HG03280 (cell line): ENCODE measurements at regions not wholly inside any gene's neighbourhood (a gene's known extent, or its start where the extent isn't known, plus 50 kb on each side); places are given as distances from the start of the nearest gene placed in this dataset.
"Not testable (repeated sequence)": the region's sequence is repeated elsewhere in the genome, so short reads cannot be mapped to it uniquely, and the experiment has no call there.

Experiments
- ATAC-seq: cut with Tn5 transposase; IDR thresholded peaks from one replicate; pipeline ENCODE4 v1.9.1; 2021; ENCODE audit warnings: mild to moderate bottlenecking, moderate library complexity; ENCODE audit not compliant: unreplicated experiment

DNA sequence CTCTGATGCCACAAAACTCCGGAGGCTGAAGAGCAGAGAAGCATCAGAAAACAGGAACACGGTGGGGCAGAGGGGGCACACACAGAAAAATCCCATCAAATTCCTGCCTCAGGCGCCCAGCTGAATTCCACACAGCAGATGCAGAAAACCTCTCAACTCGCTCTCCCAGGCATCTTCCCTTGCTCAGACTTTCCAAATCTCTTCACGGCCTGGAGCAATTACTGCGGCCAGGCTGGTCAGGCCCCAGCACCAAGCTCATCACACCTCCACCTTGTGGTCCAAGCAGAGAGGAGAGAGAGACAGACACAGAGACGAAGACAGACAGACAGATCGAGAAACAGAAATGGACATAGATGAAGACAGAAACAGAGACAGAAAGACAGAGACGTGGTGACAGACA, 89.0 kb downstream of the NCOR2 start:
- no peak for ATAC-seq

DNA sequence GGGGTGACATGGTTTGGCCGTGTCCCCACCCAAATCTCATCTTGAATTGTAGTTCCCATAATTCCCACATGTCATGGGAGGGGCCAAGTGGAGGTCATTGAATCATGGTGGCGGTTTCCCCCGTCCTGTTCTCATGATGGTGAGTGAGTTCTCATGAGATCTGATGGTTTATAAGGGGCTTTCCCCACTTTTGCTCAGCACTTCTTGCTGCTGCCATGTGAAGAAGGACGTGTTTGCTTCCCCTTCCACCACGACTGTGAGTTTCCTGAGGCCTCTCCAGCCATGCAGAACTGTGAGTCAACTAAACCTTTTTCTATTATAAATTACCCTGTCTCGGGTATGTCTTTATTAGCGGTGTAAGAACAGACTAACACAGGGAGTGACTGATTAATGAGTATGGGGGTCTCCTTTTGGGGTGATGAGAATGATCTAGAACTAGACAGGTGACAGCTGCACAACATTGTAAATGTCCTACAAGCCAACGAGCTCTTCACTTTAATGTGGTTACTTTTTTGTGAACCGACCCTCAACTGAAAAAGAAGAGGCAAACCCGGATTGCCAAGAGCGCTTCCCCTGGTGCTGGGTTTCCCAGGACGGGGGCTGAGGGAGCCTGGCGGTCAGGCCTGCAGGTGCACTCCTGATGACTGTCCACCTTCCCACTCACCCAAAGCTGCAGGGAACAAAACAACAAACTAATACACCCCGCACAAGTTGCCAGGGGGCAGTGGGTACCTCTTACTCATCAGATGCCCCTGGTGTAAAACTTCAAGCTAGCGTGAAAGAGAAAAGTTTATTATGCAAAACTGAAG, 90.1 kb downstream of the NCOR2 start:
- no peak for ATAC-seq

DNA sequence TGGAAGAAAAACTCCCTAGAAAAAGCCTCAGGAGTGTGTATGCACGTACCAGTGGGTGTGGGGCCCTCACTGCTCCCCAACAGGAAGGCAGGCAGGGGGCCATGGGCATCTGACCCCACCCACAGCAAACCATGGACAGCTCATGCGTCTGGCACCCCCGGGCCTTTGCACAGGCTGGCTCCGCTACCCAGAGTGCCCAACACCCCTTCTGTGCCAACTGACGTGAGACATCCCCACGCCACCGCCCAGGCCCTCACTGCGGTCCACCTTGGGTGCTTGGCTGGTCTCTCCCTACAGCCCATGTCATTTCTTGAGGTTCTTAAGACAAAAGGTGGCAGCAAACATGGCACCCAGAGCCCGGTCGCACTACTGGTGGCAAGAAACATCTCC, 91.4 kb downstream of the NCOR2 start:
- ATAC-seq: no peak

DNA sequence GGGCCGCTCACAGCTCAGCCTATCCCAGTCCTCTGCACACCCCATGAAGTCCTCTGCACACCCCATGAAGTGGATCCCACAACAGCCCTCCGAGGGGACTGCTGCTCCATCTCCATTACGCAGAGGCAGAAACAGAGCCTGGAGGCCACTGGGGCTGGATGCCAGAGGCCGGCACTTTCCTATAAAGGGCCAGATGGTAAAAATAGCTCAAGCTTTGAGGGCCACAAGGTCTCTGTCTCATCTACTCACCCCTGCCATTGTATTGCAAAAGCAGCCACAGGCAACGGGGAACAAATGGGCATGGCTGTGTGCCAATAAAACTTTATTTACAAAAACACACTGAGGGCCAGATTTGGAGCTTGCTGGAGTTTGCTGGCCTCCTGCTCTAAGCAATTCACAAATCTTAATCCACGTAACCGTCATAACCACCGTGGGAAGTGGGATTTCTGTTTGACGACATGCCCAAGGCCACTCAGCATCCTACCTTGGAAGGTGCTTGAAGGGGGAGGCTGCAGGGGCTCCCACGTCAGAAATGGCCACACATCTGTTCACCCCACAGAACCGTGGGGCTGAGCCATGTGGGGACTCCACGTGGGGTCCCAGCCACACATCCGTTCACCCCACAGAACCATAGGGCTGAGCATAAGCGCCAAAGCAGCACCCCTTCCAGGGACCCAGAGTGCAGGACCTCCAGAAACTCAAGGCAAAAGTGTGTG, 92.0 kb downstream of the NCOR2 start:
- no peak for ATAC-seq

DNA sequence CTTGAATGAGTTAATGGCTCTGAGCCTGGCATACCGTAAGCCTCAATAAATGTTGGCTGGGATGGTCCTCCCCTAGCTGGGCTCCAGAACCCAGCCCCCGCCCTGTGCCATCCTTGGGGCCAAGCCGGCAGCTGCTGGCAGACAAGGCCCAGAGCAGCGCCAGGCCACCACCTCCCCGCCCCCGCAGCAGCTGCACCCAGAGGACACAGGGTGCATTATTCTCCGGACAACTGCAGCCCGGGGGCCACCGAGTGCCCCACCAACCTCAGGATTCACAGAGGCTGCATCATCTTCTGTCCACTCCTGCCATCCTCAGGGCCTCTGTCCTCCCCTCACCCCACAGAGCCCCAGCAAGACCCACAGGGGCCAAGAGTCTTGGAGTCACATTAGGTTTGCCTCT, 92.7 kb downstream of the NCOR2 start:
- ATAC-seq: no peak

DNA sequence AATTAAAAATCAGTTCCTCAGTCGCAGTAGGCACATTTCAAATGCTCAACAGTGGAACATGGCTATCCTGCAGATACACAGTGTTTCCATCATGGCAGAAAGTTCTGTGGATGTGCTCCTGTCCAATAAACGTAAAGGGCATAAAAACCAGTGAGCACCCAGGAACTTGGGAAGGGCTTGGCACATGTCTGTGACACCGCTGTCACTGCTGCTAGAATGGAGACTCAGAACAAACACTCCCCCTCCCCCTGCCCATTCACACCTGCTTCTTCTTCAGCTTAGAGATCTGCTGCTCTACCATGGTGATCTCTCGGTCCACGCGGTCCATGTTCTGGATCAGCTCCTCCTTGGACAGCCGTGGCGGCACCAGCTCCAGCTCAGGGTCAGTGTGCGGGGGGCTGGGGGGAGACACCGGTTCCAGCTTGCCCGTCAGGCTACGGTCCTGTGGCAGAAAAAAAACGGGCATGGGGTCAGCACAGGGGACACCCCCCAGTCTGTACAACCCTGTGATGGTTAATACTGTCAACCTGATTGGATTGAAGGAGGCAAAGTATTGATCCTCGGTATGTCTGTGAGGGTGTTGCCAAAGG, 94.6 kb downstream of the NCOR2 start:
- ATAC-seq: no peak

DNA sequence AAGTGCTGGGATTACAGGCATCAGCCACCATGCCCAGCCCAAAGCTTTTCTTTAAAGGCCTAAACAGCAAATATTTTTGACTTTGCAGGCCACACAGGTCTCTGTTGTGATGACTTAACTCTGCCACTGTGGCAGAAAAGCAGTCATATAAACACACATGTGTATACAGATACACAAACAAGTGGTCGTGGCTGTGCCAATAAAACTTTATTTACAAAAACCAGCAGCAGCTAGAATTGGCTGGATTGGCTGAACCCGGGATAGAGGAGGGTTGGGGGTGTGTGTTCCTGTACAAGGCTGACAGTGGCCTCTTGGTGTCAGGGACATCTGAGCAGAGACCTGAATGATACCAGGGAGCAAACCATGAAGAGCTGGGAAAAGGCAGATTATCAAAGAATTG, 95.6 kb downstream of the NCOR2 start:
- ATAC-seq: no peak

DNA sequence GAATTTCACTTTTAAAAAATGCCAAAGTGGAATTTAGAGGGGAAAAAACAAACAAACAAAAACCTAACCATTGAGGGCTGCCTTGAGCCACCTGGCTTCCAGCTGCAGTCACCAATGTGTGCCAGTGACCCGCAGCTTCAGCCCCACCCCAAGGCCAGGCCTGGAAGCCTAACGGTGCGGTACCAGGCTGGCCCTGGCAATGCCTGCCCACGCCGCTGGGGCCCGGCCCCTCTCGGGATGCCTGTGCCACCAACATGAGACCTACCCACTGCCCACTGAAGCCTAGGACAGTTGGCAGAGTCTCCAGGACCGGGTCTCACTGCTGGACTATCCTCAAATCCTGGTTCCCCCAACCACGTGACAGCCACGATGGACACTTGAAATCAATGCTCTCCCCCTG, 96.6 kb downstream of the NCOR2 start:
- ATAC-seq: no peak

DNA sequence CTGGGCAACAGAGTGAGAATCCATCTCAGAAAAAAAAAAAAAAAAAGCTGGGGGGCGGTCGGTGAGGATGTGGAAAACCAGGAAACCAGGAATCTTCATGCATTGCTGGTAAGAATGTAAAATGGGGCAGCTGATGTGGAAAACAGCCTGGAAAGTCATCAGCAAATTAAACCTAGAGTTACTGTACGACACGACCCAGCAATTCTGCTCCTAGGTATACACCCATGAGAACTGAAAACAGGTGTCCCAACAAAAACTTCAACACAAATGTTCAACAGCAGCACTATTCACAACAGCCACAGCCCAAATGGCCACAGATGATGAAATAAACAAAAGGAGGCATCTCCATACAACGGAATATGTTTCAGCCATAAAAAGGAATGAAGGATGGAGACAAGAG, 97.3 kb downstream of the NCOR2 start:
- ATAC-seq: no peak

DNA sequence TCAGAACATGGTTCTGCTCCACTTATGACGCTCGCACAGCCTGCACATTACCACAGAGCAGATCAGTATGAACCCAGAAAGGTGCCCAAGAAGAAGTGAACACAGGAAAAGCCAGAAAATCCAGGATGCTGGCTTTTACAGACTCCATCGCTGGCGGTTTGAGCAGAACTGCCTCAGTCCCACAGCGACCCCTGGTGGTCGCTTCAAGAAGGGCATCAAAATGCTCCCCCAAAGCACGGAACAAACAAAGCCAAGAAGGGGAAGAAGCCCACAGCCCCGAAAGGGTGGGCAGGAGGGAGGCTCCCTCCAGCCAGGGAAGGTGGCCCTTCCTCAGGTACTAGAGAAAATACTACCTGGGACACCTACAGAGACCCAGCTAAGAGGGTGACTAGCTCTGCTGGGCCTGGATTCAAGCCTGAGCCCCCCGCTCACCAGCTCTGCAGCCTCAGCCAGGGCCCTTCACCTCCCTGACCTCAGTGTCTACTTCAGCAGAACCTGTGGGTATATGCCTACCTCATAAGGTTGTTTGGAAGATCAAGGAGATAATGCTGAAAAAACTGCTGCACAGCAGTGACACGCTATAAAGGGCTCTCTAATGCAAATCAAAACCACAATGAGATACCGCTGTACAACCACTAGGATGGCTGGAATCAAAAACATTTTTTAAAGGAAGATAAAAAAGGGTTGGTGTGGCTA, 98.1 kb downstream of the NCOR2 start:
- ATAC-seq: no peak

DNA sequence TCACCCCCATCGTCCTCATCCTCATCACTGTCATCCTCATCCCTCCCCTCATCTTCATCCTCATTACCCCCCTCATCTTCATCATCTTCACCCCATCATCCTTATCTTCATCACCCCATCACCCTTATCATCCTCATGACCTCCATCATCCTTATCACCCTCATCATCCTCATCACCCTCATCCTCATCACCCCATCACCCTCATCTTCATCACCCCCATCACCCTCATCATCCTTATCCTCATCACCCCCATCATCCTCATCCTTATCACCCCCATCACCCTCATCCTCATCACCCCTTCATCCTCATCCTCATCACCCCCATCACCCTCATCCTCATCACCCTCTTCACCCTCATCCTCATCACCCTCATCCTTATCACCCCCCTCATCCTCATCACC, 99.9 kb downstream of the NCOR2 start:
- not testable (repeated sequence) for ATAC-seq

DNA sequence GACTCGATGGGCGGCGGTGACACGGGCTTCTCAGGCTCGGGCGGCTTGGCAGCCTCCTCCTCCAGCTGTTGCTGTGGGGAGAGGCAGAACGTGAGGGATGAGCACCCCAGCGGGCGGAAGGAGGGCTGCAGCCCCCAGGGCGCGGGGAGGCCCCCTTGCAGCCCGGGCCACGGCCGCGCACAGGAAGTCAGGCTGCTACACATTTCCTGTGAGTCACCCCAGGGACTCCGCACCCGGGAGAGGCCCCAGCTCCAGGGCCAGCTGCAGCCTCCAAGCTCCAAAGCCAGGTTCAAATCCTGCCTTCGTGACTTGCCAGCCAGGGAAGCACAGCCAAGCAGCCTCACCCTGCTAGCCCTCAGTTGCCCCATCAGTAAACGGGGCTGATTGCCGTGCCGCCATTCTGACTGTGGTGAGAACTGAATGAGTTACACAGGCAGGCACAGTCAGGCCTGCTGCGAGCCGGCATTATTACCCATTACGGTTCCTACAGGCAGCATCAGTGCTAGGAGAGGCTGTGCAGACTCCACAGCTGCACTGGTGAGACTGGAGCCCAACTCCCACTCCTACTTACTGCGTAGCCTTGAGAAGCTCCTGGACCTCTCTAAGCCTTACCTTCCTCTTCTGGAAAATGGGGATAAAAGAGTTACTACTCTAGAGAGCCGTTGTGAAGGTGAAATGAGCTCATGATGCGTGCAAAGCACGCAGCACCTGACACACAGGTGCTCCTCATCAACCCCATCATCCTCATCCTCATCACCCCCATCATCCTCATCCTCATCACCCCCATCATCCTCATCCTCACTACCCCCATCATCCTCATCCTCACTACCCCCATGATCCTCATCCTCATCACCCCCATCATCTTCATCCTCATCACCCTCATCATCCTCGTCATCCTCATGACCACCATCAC, 100.9 kb downstream of the NCOR2 start:
- peak; percentile 94 for ATAC-seq

DNA sequence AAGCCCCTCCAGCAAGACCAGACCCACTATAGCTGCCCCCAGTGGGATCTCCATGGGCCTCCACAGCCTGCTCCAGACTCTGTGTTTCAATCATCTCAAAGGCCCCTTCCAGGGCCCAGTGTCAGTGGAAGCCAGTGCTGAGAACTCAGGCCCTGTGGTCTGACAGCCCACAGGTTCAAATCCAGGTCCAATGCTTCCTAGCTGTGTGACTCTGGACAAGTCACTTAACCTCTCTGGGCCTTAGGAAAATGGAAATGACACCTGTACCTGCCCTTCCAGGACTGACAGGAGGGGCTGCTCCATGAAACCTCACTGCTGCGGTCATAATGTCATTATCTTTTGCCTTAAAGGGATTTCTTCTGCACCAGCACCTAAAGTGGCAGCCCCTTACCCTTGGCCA, 101.9 kb downstream of the NCOR2 start:
- ATAC-seq: no peak

DNA sequence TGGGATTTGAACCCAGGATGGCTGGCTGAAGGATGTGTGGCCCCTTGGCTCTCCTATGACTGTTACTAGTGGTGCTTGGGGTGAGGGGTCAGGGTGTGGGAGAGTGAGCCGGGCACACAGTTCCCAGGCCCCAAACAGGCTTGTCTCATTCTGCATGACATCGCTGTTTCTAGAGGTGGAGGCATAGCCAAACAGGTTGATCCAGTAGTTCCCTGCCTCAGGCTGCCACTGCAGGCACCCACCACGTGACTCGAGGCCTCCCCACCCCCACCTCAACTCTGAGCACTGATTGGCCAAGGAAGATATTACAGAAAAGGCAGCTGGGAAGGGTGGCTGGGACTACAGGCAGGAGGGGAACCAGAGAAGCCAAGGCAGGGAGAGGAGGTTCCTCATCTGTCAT, 102.6 kb downstream of the NCOR2 start:
- no peak for ATAC-seq

DNA sequence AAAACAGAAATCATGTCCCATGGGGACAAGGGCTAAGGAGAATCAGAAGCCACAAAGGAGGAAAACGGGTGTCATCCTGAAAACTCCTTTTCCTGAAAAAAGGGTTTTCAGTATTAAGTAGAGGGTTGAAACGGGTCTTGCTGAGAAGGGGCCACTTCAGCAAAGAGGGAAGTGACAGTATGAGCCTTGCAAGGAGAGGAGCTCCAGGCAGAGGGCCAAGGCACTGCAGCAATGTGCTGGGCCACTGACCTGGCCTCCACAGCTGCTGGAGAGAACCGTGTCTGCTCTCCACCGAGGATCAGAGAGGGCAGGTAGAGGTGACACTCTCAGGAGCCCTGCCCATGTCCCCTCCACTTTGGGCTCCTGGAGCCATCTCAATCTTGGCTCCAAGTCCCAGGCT, 103.3 kb downstream of the NCOR2 start:
- no peak for ATAC-seq

DNA sequence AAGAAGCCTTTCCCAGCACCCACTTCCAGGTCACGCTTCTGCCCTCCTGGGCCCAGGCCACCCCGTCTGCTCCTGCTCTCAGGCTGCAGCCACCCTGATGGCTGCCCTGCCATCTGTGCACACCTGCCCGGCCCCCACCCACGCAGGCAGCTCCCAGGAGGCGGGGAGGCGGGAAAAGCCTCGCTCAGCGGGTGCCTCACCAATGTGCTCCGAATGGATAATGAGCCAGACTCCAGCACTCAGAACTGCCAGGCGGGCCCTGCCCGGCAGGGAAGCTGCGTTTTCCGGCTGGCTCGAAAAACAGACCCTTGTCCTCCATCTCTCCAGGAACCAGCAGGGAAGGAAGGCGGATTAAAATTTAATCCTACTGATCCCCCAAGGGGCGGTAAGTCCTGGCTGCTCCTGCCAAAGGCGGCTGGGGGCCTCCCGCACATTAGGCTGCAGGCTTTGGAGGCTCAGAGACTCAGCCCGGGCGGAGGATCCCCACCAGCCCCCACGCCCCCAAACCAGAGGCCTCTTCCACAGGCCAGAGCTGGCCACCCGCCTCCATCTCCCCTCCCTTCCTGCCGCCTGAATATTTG, 104.0 kb downstream of the NCOR2 start:
- ATAC-seq: no peak

DNA sequence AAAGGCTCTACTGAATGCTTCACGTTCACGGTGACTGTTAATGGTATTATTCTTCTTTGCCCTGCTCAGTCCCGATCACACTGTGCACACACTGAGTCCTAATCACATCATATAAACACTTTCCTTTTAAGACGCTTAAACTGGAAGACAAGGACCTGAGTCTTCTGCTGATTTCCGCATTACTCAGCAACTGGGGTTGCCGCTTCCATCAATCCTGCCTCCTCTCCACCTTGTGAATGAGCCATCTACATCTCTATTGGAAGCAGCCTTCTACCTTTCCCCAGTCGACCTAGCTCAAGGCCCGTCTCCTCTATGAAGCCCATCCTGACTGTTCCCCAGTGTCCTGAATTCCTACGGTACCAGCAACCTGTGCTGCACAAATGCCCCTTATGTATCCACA, 104.7 kb downstream of the NCOR2 start:
- ATAC-seq: no peak

DNA sequence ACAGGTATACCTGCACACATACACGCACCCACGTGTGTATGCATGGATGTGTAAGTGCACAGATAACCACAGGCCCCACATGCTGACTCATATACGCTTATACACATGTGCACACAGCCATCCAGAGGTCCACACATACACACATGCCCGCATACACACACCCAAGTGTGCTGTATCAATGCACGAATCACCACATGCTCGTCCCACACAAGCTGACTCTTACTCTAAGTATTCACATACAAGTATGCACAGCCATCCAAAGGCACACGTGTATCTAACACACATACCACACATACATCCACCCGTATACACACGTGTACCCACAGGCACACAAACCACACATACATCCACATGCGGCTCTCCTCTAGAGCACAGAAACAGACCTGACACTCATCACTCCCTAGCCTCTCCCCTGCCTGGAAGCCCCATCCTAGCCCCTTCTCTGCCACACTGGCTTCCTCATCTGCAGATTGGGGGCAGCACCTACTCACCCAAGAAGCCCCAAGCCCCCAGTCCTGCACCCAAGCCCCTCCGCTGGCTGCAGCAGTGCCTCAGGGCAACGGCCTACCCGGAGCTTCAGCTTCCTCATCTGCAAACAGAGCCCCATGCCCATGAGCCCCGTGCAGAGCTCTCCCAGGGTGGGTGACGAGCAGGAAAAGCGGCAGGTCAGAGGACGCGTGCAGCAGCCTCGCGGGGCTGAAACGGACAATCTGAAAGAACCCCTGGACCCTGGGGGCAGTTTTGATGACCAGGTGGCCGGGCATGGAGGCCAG, 105.4 kb downstream of the NCOR2 start:
- no peak for ATAC-seq

DNA sequence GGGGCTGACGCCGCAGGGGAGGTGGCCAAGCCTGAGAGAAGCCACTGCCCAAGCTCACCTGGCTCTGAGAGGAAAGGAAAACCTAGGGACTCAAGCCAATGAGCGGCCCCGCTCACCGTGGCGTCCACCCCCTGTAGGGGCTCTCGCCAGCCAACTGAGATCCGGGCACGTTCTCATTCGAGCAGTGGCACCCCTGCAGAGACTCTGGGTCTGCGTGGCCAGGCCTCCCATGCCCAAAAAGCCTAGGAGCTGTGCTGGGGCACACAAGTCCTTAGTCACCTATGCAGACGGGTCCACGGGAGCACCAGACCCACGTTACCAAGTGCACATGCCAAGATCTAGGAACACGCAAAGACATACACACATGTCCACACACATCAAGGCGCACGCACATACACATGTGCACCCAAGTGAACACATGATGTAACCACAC, 106.2 kb downstream of the NCOR2 start:
- ATAC-seq: no peak
